NB4 (cell line): ENCODE measurements at regions not wholly inside any gene's neighbourhood (a gene's known extent, or its start where the extent isn't known, plus 50 kb on each side); places are given as distances from the start of the nearest gene placed in this dataset.

ENCODE experiments used
- CTCF ChIP-seq: IDR thresholded peaks from one replicate; pipeline ENCODE4 v1.5.1; 2012; ENCODE audit warnings: low read depth, low read length
- MAX ChIP-seq: IDR thresholded peaks from 2 replicates; pipeline ENCODE4 v1.6.1; 2011; ENCODE audit warnings: low read depth, low read length

- no peak for TF ChIP-seq MAX
- no peak for TF ChIP-seq CTCF
Measured at GRCh38 chrX:115409551-115409950, 120.0 kb downstream of the LUZP4 start.
